Left lung (tissue), 4 donors: ENCODE measurements at regions not wholly inside any gene's neighbourhood (a gene's known extent, or its start where the extent isn't known, plus 50 kb on each side); places are given as distances from the start of the nearest gene placed in this dataset.

Experiments
- ATAC-seq: fragments of 200-7000 bp; cut with Tn5 transposase; one replicate; pipeline ENCODE4 v1.9.1; 2020; ENCODE audit warnings: moderate library complexity
- DNase-seq, 4 donors: peaks; one replicate each; pipeline ENCODE4 v3.0.0-alpha.2; 2013 to 2020
- H3K27ac ChIP-seq, 2 donors: fragments of 200-600 bp; sonication (generic) in 1 of 2; one replicate each; pipeline versions ENCODE4 v1.5.0 to v1.8.0; 2020 to 2021
- H3K27me3 ChIP-seq, 2 donors: fragments of 200-600 bp; sonication (generic) in 1 of 2; one replicate each; pipeline versions ENCODE4 v1.5.0 to v1.8.0; 2020 to 2021
- H3K36me3 ChIP-seq, 2 donors: fragments of 200-600 bp; sonication (generic) in 1 of 2; one replicate each; pipeline versions ENCODE4 v1.5.0 to v1.8.0; 2020 to 2021
- H3K4me1 ChIP-seq, 2 donors: fragments of 200-600 bp; one replicate each; pipeline ENCODE4 v1.8.0; 2021
- H3K4me3 ChIP-seq, 2 donors: fragments of 200-600 bp; sonication (generic) in 1 of 2; one replicate each; pipeline versions ENCODE4 v1.5.0 to v1.8.0; 2020 to 2021; ENCODE audit warnings: mild to moderate bottlenecking in 1 of 2
- H3K9me3 ChIP-seq, 2 donors: fragments of 200-600 bp; sonication (generic) in 1 of 2; one replicate each; pipeline versions ENCODE4 v1.5.0 to v1.8.0; 2020 to 2021
- CTCF ChIP-seq, 2 donors: fragments of 200-600 bp; sonication (generic) in 1 of 2; IDR thresholded peaks; one replicate each; pipeline versions ENCODE4 v1.5.0 to v1.8.0; 2021; ENCODE audit warnings: antibody characterized with exemption in 2 of 2
- intact Hi-C, 2 donors: fragments of 100-400 bp; cut with DNase I; formaldehyde crosslinking; loops; one replicate each; pipeline versions ENCODE4 v1.11.2 to v1.14.2; 2022
- donor health status: DM: no; HTN: yes; CAD: no.
- donor health status: DM: no; HTN: no; CAD: no.

- Histone ChIP-seq H3K4me1 (no peaks in the 10 kb centered on the region), H3K27me3 (no peaks in the 10 kb centered on the region), H3K36me3 (no peaks in the 10 kb centered on the region), H3K27ac (no peak overlapping the region), H3K4me3 (no peak overlapping the region), H3K9me3 (peaks cover 0 to 8% of the 10 kb centered on the region in 2 donors)
- ATAC-seq: no peak
- intact Hi-C loops: no loop called here
- no peak for TF ChIP-seq CTCF (IDR thresholded peaks at IDR 0.05)
- no peak for DNase-seq
Measured at GRCh38 chrX:43456906-43457305, 199.2 kb upstream of the MAOA start.

DNA sequence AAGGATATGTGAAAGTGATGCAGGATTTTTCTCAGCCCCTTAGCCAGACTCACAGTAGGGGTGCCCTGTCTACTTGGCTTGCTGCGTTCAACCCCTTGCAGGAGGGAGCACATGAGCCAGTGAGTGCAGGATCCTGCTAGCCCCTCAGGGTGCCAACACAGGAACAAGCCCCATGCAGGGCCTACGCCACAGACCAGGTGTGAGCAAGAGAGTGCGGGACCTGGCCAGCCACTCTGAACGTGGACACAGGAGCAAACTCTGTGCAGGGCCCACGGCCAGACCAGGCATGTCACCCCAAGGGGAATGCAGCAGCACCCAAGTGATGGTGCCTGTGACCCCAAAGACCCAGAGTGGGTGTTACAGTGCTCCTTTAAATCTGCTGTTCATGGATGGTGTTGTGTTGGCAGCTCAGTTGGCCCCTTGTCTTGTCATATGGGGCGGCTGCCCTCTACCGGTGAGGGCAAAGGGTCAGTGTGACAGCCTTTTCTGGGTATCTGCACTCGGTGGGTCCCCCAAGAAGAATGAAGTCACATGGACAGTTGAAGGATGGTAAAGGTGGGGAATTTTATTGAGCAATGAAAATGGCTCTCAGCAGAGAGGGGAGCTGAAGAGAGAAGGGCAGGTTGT is 188.4 kb upstream of the MAOA start:
- intact Hi-C loops: no loop called here
- no peak for DNase-seq
- no peaks in the 10 kb centered on the region for H3K9me3 ChIP-seq
- TF ChIP-seq CTCF (IDR thresholded peaks at IDR 0.05): no peak
- no peak overlapping the region for H3K27ac ChIP-seq
- H3K36me3 ChIP-seq: no peaks in the 10 kb centered on the region
- no peaks in the 10 kb centered on the region for H3K4me1 ChIP-seq
- peaks cover 0 to 7% of the 10 kb centered on the region in 2 donors for H3K27me3 ChIP-seq
- no peak for ATAC-seq
- no peak overlapping the region for H3K4me3 ChIP-seq

DNA sequence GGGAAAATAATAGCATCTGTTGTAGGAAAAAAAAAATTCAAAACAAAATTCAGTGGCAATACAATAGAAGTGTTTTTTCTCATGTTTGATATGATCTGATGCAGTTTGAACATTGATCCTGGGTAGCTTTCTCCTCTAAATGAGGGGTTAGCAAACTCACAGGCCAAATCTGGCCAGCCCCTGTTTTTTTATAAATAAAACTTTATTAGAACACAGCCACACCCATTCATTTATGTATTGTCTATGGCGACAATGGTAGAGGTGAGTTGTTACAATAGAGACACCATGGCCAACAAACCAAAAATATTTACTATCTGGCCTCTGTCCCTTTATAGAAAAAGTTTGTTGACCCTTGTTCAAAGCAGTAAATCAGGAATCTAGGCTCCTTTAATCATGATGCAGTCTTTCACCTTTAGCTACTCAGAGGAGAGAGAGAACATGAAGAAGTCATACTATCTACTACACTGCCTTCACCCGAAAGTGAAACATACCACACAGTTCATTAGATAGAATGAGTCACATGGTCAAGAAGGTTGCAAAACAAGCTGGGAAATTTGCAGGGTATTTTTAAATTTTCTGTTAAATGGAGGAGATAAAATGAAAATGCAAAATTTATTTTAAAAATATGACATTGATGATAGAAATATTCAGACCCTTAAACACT is 186.6 kb upstream of the MAOA start:
- Histone ChIP-seq H3K36me3 (no peaks in the 10 kb centered on the region), H3K27me3 (no peaks in the 10 kb centered on the region), H3K4me3 (no peak overlapping the region), H3K27ac (no peak overlapping the region), H3K4me1 (no peaks in the 10 kb centered on the region), H3K9me3 (no peaks in the 10 kb centered on the region)
- intact Hi-C loops: no loop called here
- ATAC-seq: no peak
- no peak for TF ChIP-seq CTCF (IDR thresholded peaks at IDR 0.05)
- no peak for DNase-seq

DNA sequence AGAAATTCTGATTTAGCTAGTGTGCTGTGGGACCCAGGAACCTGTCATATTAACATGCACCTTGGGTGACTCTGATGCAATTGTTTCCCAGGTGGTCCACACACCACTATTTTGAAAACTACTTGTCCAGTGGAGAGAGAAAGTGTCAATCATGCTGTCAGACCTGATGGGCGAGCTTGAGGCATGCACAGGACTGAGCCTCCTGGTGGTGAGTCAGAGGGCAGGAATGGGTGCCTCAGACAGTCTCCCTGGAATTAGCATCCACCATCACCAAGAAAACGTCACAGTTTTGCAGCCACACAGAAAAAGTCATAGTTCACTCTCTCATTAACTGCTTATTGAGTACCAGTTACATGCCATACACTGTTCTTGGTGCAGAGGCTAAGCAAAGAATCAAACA is 181.8 kb upstream of the MAOA start:
- intact Hi-C loops: no loop called here
- H3K36me3 ChIP-seq: no peaks in the 10 kb centered on the region
- no peaks in the 10 kb centered on the region for H3K4me1 ChIP-seq
- DNase-seq (no peak), ATAC-seq (no peak)
- no peak overlapping the region for H3K4me3 ChIP-seq
- no peaks in the 10 kb centered on the region for H3K27me3 ChIP-seq
- no peak overlapping the region for H3K27ac ChIP-seq
- no peak for TF ChIP-seq CTCF (IDR thresholded peaks at IDR 0.05)
- H3K9me3 ChIP-seq: no peaks in the 10 kb centered on the region

DNA sequence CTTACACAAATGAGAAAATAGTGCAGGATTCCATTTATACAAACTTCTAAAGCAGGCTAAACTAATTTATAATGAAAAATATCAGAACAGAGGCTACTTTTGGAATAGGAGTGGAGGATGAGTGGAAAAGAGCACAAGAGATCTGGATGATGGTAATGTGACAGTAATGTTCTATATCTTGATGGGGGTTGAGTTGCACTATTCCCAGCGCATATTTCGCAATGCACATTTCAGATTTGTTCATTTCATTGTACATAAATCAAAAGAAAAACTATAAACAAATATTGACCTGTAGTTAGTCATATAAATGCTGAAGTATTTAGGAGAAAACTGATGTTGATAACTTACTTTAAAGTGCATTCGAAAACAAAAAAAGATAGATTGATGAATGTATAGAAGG is 177.0 kb upstream of the MAOA start:
- Histone ChIP-seq H3K36me3 (no peaks in the 10 kb centered on the region), H3K4me3 (no peak overlapping the region), H3K27ac (no peak overlapping the region), H3K27me3 (no peaks in the 10 kb centered on the region), H3K4me1 (no peaks in the 10 kb centered on the region), H3K9me3 (no peaks in the 10 kb centered on the region)
- ATAC-seq (no peak), DNase-seq (no peak)
- intact Hi-C loops: no loop called here
- no peak for TF ChIP-seq CTCF (IDR thresholded peaks at IDR 0.05)
